ENCODE measurements at regions not wholly inside any gene's neighbourhood (a gene's known extent, or its start where the extent isn't known, plus 50 kb on each side); places are given as distances from the start of the nearest gene placed in this dataset.

GRCh38 chr15:35320158-35320780, 225.7 kb downstream of the DPH6 start:
- DNase-seq (ENCODE audit: low read depth in 4 of 4, low spot score in 3 of 4), result no peak

GRCh38 chr15:35319354-35319753, 226.6 kb downstream of the DPH6 start:
- DNase-seq (ENCODE audit: low read depth in 4 of 4, low spot score in 3 of 4), result no peak

- no peak for DNase-seq (ENCODE audit: low read depth in 4 of 4, low spot score in 3 of 4)
Observed at GRCh38 chr15:35317217-35317616, 228.7 kb downstream of the DPH6 start.

GRCh38 chr15:35312344-35312743, 227.2 kb upstream of the NANOGP8 start:
- DNase-seq (ENCODE audit: low read depth in 4 of 4, low spot score in 3 of 4), result no peak

- DNase-seq (ENCODE audit: low read depth in 4 of 4, low spot score in 3 of 4), result no peak
Observed at GRCh38 chr15:35311615-35312014, 226.5 kb upstream of the NANOGP8 start.

- DNase-seq (ENCODE audit: low read depth in 4 of 4, low spot score in 3 of 4), result no peak
Observed at GRCh38 chr15:35309886-35310285, 224.8 kb upstream of the NANOGP8 start.

GRCh38 chr15:35308802-35309201, 223.7 kb upstream of the NANOGP8 start:
- DNase-seq (ENCODE audit: low read depth in 4 of 4, low spot score in 3 of 4), result peak in 2 of 4 donors; percentile 55 to 63

- no peak for DNase-seq (ENCODE audit: low read depth in 4 of 4, low spot score in 3 of 4)
Observed at GRCh38 chr15:35307676-35308075, 222.6 kb upstream of the NANOGP8 start.

GRCh38 chr15:35307026-35307425, 221.9 kb upstream of the NANOGP8 start:
- no peak for DNase-seq (ENCODE audit: low read depth in 4 of 4, low spot score in 3 of 4)

GRCh38 chr15:35306361-35306981, 221.4 kb upstream of the NANOGP8 start:
- DNase-seq (ENCODE audit: low read depth in 4 of 4, low spot score in 3 of 4), result no peak

- peak in 1 of 4 donors; percentile 48 for DNase-seq (ENCODE audit: low read depth in 4 of 4, low spot score in 3 of 4)
Observed at GRCh38 chr15:35305946-35306345, 220.9 kb upstream of the NANOGP8 start.

GRCh38 chr15:35305031-35305550, 220.0 kb upstream of the NANOGP8 start:
- no peak for DNase-seq (ENCODE audit: low read depth in 4 of 4, low spot score in 3 of 4)

- no peak for DNase-seq (ENCODE audit: low read depth in 4 of 4, low spot score in 3 of 4)
Observed at GRCh38 chr15:35304389-35304788, 219.3 kb upstream of the NANOGP8 start.

- no peak for DNase-seq (ENCODE audit: low read depth in 4 of 4, low spot score in 3 of 4)
Observed at GRCh38 chr15:35302334-35302733, 217.2 kb upstream of the NANOGP8 start.

GRCh38 chr15:35301088-35301487, 216.0 kb upstream of the NANOGP8 start:
- no peak for DNase-seq (ENCODE audit: low read depth in 4 of 4, low spot score in 3 of 4)

- no peak for DNase-seq (ENCODE audit: low read depth in 4 of 4, low spot score in 3 of 4)
Observed at GRCh38 chr15:35299059-35299735, 214.1 kb upstream of the NANOGP8 start.

- no peak for DNase-seq (ENCODE audit: low read depth in 4 of 4, low spot score in 3 of 4)
Observed at GRCh38 chr15:35298509-35298908, 213.4 kb upstream of the NANOGP8 start.

- DNase-seq (ENCODE audit: low read depth in 4 of 4, low spot score in 3 of 4), result no peak
Observed at GRCh38 chr15:35293353-35294130, 208.4 kb upstream of the NANOGP8 start.

GRCh38 chr15:35290301-35290721, 205.2 kb upstream of the NANOGP8 start:
- DNase-seq (ENCODE audit: low read depth in 4 of 4, low spot score in 3 of 4), result no peak

GRCh38 chr15:35289024-35289617, 204.0 kb upstream of the NANOGP8 start:
- DNase-seq (ENCODE audit: low read depth in 4 of 4, low spot score in 3 of 4), result peak in 2 of 4 donors; percentile 56 to 57

GRCh38 chr15:35288580-35288979, 203.5 kb upstream of the NANOGP8 start:
- DNase-seq (ENCODE audit: low read depth in 4 of 4, low spot score in 3 of 4), result no peak
